Keratinocyte (primary cell): ENCODE measurements at regions not wholly inside any gene's neighbourhood (a gene's known extent, or its start where the extent isn't known, plus 50 kb on each side); places are given as distances from the start of the nearest gene placed in this dataset.

ENCODE experiments used
- DNase-seq: peaks from one replicate; pipeline ENCODE4 v3.0.0-alpha.2; 2011; ENCODE audit warnings: low read depth, missing footprints, low spot score
- FAIRE-seq: peaks from 2 replicates; lab custom pipeline; 2011; peaks lifted over from hg19 to GRCh38; lab: Jason Lieb, UNC
- H2AFZ ChIP-seq: 2 replicates; pipeline ENCODE4 v1.6.0; 2012; ENCODE audit warnings: low read length, control low read depth, inconsistent platforms; ENCODE audit not compliant: control insufficient read depth
- H3K27ac ChIP-seq: 2 replicates; pipeline ENCODE4 v1.5.1; 2011; ENCODE audit warnings: low read length; ENCODE audit not compliant: control insufficient read depth, insufficient read depth
- H3K27me3 ChIP-seq: 3 replicates; pipeline ENCODE4 v1.6.0; 2011; ENCODE audit warnings: low read length; ENCODE audit not compliant: control insufficient read depth, insufficient read depth; ENCODE audit errors: extremely low read depth
- H3K36me3 ChIP-seq, 2 experiments: 2 replicates in 1 of 2; 3 replicates in 1 of 2; pipeline ENCODE4 v1.5.1; 2011; ENCODE audit warnings: low read length in 2 of 2, mild to moderate bottlenecking in 1 of 2; ENCODE audit not compliant: control insufficient read depth in 2 of 2, insufficient read depth in 2 of 2; ENCODE audit errors: extremely low read depth in 1 of 2
- H3K4me1 ChIP-seq: 3 replicates; pipeline ENCODE4 v1.5.1; 2011; ENCODE audit warnings: low read length; ENCODE audit not compliant: control insufficient read depth, insufficient read depth; ENCODE audit errors: extremely low read depth
- H3K4me2 ChIP-seq: 3 replicates; pipeline ENCODE4 v1.6.0; 2011; ENCODE audit warnings: low read depth, low read length; ENCODE audit not compliant: control insufficient read depth, insufficient read depth; ENCODE audit errors: extremely low read depth
- H3K4me3 ChIP-seq, 3 experiments: fragments of 200-600 bp in 1 of 3; sonication (generic) in 1 of 3; 2 replicates in 2 of 3; 3 replicates in 1 of 3; pipeline ENCODE4 v1.5.1; 2011 to 2016; ENCODE audit warnings: low read length in 3 of 3, mild to moderate bottlenecking in 3 of 3, control low read depth in 2 of 3, inconsistent platforms in 1 of 3, low read depth in 1 of 3, mixed read lengths in 1 of 3, mixed run types in 1 of 3, moderate library complexity in 1 of 3; ENCODE audit not compliant: control insufficient read depth in 2 of 3, insufficient read depth in 2 of 3; ENCODE audit errors: extremely low read depth in 1 of 3
- H3K79me2 ChIP-seq: 2 replicates; pipeline ENCODE4 v1.6.0; 2012; ENCODE audit warnings: low read length; ENCODE audit not compliant: control insufficient read depth, insufficient read depth
- H3K9ac ChIP-seq: 3 replicates; pipeline ENCODE4 v1.6.0; 2011; ENCODE audit warnings: low read length; ENCODE audit not compliant: control insufficient read depth, insufficient read depth; ENCODE audit errors: extremely low read depth
- H3K9me1 ChIP-seq: 3 replicates; pipeline ENCODE4 v1.6.0; 2011; ENCODE audit warnings: low read length; ENCODE audit not compliant: control insufficient read depth, insufficient read depth; ENCODE audit errors: extremely low read depth
- H3K9me3 ChIP-seq: 2 replicates; pipeline ENCODE4 v1.5.1; 2012; ENCODE audit warnings: low read depth, low read length; ENCODE audit not compliant: control insufficient read depth
- H4K20me1 ChIP-seq: 3 replicates; pipeline ENCODE4 v1.6.0; 2011; ENCODE audit warnings: low read length; ENCODE audit not compliant: control insufficient read depth, insufficient read depth; ENCODE audit errors: extremely low read depth
- EZH2 ChIP-seq: IDR thresholded peaks from one replicate; pipeline ENCODE4 v1.6.1; 2012; ENCODE audit warnings: inconsistent platforms, mild to moderate bottlenecking, low read length, moderate library complexity
- dilution Hi-C: fragments of 300-500 bp; cut with MboI; formaldehyde crosslinking; loops from one replicate; pipeline ENCODE4 v1.7.0; 2020; ENCODE audit warnings: low sequenced_read_pairs; ENCODE audit not compliant: extremely low pct_ligation_motif_present
- TF ChIP-seq, protein P1 (sequence below), 3 experiments: IDR thresholded peaks in 1 of 3; conservative IDR thresholded peaks in 1 of 3; optimal IDR thresholded peaks in 1 of 3; 2 replicates in 2 of 3; 3 replicates in 1 of 3; pipeline versions ENCODE3 to v1.5.1; 2011; ENCODE audit warnings: low read length in 3 of 3, mild to moderate bottlenecking in 3 of 3, moderate library complexity in 2 of 3, control low read depth in 1 of 3, inconsistent platforms in 1 of 3; ENCODE audit not compliant: insufficient read depth in 2 of 3; ENCODE audit errors: extremely low read depth in 1 of 3

DNA sequence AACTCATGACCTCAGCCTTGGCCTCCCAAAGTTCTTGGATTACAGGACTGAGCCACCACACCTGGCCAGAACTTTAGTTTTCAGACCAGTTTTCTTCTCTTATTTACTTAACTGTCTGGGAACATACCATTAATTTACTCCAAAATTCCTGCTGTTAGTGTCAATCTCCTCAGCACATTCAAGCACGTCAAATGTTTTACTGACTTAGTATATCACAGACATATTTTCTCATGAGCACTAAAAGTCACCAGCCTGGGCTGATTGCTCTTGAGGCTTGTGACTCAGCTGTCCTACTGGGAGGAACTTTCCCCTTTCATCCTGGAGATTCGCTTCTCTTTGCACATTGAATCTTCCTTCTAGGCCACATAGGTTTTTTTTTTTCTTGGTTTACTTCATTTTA is 109.6 kb downstream of the PCDH18 start:
- Histone ChIP-seq H3K4me3 (no peak overlapping the region), H3K36me3 (no peaks in the 10 kb centered on the region), H3K9me1 (no peaks in the 10 kb centered on the region), H3K79me2 (no peaks in the 10 kb centered on the region), H2AFZ (no peak overlapping the region), H3K27ac (no peak overlapping the region), H3K27me3 (no peaks in the 10 kb centered on the region), H3K9me3 (no peaks in the 10 kb centered on the region), H3K4me2 (no peak overlapping the region), H4K20me1 (no peaks in the 10 kb centered on the region), H3K4me1 (no peaks in the 10 kb centered on the region), H3K9ac (no peak overlapping the region)
- no peak for FAIRE-seq
- dilution Hi-C loops, result no loop called here
- no peak for DNase-seq
- TF ChIP-seq, protein P1, sequence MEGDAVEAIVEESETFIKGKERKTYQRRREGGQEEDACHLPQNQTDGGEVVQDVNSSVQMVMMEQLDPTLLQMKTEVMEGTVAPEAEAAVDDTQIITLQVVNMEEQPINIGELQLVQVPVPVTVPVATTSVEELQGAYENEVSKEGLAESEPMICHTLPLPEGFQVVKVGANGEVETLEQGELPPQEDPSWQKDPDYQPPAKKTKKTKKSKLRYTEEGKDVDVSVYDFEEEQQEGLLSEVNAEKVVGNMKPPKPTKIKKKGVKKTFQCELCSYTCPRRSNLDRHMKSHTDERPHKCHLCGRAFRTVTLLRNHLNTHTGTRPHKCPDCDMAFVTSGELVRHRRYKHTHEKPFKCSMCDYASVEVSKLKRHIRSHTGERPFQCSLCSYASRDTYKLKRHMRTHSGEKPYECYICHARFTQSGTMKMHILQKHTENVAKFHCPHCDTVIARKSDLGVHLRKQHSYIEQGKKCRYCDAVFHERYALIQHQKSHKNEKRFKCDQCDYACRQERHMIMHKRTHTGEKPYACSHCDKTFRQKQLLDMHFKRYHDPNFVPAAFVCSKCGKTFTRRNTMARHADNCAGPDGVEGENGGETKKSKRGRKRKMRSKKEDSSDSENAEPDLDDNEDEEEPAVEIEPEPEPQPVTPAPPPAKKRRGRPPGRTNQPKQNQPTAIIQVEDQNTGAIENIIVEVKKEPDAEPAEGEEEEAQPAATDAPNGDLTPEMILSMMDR (optimal IDR thresholded peaks at IDR 0.05 in 1 of 3, IDR thresholded peaks at IDR 0.05 in 1 of 3, conservative IDR thresholded peaks at IDR 0.05 in 1 of 3; ENCODE audit: extremely low read depth in 1 of 3, insufficient read depth in 2 of 3, low read length in 3 of 3), result no peak
- no peak for TF ChIP-seq EZH2

DNA sequence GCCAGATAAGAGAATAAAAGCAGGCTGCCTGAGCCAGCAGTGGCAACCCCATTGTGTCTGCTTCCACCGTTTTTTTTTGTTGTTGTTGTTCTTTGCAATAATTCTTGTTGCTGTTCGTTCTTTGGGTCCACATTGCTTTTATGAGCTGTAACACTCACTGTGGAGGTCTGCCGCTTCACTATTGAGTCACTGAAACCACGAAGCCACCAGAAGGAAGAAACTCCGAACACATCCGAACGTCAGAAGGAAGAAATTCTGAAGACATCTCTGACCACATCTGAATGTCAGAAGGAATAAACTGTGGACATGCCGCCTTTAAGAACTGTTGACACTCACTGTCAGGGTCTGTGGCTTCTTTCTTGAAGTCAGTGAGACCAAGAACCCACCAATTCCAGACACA is 110.5 kb downstream of the PCDH18 start:
- no peaks in the 10 kb centered on the region for H4K20me1 ChIP-seq
- H3K79me2 ChIP-seq, result no peaks in the 10 kb centered on the region
- TF ChIP-seq, protein P1 (optimal IDR thresholded peaks at IDR 0.05 in 1 of 3, IDR thresholded peaks at IDR 0.05 in 1 of 3, conservative IDR thresholded peaks at IDR 0.05 in 1 of 3; ENCODE audit: extremely low read depth in 1 of 3, insufficient read depth in 2 of 3, low read length in 3 of 3), result no peak
- no peak for TF ChIP-seq EZH2
- H3K9me1 ChIP-seq, result no peaks in the 10 kb centered on the region
- H3K9me3 ChIP-seq, result no peaks in the 10 kb centered on the region
- no peaks in the 10 kb centered on the region for H3K27me3 ChIP-seq
- no peak overlapping the region for H3K9ac ChIP-seq
- H2AFZ ChIP-seq, result no peak overlapping the region
- dilution Hi-C loops, result no loop called here
- no peaks in the 10 kb centered on the region for H3K36me3 ChIP-seq
- no peak overlapping the region for H3K4me3 ChIP-seq
- FAIRE-seq (no peak), DNase-seq (no peak)
- H3K27ac ChIP-seq, result no peak overlapping the region
- no peak overlapping the region for H3K4me2 ChIP-seq
- no peaks in the 10 kb centered on the region for H3K4me1 ChIP-seq
